ENCODE measurements at regions not wholly inside any gene's neighbourhood (a gene's known extent, or its start where the extent isn't known, plus 50 kb on each side); places are given as distances from the start of the nearest gene placed in this dataset.

- H3K9me3 ChIP-seq (ENCODE audit: control insufficient read depth, insufficient read depth, low read length), result peaks cover 23% of the 10 kb centered on the region
- TF ChIP-seq FOS (IDR thresholded peaks at IDR 0.05; ENCODE audit: low read depth, low read length) (no peak), MAZ (IDR thresholded peaks at IDR 0.05; ENCODE audit: borderline replicate concordance, low read depth, low read length) (no peak), BHLHE40 (IDR thresholded peaks at IDR 0.05; ENCODE audit: low read depth, low read length) (no peak), RCOR1 (IDR thresholded peaks at IDR 0.05; ENCODE audit: insufficient replicate concordance, low read length) (no peak), MXI1 (IDR thresholded peaks at IDR 0.05; ENCODE audit: borderline replicate concordance, low read depth, low read length) (no peak), MAFK (IDR thresholded peaks at IDR 0.05; ENCODE audit: low read depth, low read length) (no peak), CHD1 (IDR thresholded peaks at IDR 0.05; ENCODE audit: low read depth, low read length) (no peak), POLR2A (IDR thresholded peaks at IDR 0.05; ENCODE audit: low read depth, low read length) (no peak), CEBPB (IDR thresholded peaks at IDR 0.05; ENCODE audit: low read depth, low read length) (no peak), ELK1 (IDR thresholded peaks at IDR 0.05; ENCODE audit: borderline replicate concordance, low read depth, low read length) (no peak), NFE2L2 (IDR thresholded peaks at IDR 0.05; ENCODE audit: low read depth, low read length) (no peak), RFX5 (IDR thresholded peaks at IDR 0.05; ENCODE audit: low read depth, low read length) (no peak)
- H3K4ac ChIP-seq (ENCODE audit: low read depth, low read length), result no peak overlapping the region
- dilution Hi-C loops (cut with HindIII; ENCODE audit: low sequenced_read_pairs, unreplicated experiment) (no loop called here), in situ Hi-C loops (cut with MboI; ENCODE audit: low sequenced_read_pairs) (no loop called here), intact Hi-C loops (cut with micrococcal nuclease) (no loop called here)
- no peak overlapping the region for H3K4me2 ChIP-seq (ENCODE audit: low read depth, low read length)
- no peak overlapping the region for H2BK20ac ChIP-seq (ENCODE audit: low read depth, low read length)
- no peak overlapping the region for H3K23ac ChIP-seq (ENCODE audit: low read depth, low read length)
- BruUV-seq (replicated peaks), result no TSS peak
- ATAC-seq (ENCODE audit: low read depth) (no peak), DNase-seq (no peak)
- ChIA-PET CTCF (no interaction called here), POLR2A (ENCODE audit: unreplicated experiment) (no interaction called here)
- H2AK5ac ChIP-seq (ENCODE audit: low read depth, low read length), result no peak overlapping the region
- no peak overlapping the region for H2AFZ ChIP-seq (replicated peaks; ENCODE audit: low read length, poor library complexity)
- H2AK9ac ChIP-seq (replicated peaks; ENCODE audit: low read depth, low read length, poor library complexity), result no peak overlapping the region
- no peak overlapping the region for H3K18ac ChIP-seq (ENCODE audit: low read depth, low read length)
- H2BK120ac ChIP-seq (ENCODE audit: low read depth, low read length), result no peak overlapping the region
- H4K91ac ChIP-seq (ENCODE audit: insufficient read depth, low read depth, low read length), result no peak overlapping the region
- no peaks in the 10 kb centered on the region for H3K4me1 ChIP-seq (ENCODE audit: control insufficient read depth, insufficient read depth, low read length)
- H3K27ac ChIP-seq (ENCODE audit: insufficient read depth, low read length), result no peak overlapping the region
- no peaks in the 10 kb centered on the region for H3K36me3 ChIP-seq (ENCODE audit: control insufficient read depth, insufficient read depth, low read length)
- no peak overlapping the region for H3K14ac ChIP-seq (replicated peaks; ENCODE audit: low read depth, low read length)
- H3K9me1 ChIP-seq (ENCODE audit: insufficient read depth, low read length), result no peaks in the 10 kb centered on the region
- no peak overlapping the region for H3K9ac ChIP-seq (ENCODE audit: low read depth, low read length)
- H3K27me3 ChIP-seq (ENCODE audit: control insufficient read depth, insufficient read depth, low read length), result no peaks in the 10 kb centered on the region
- H2BK5ac ChIP-seq (ENCODE audit: low read depth, low read length, poor library complexity, severe bottlenecking), result no peak overlapping the region
- no peak overlapping the region for H3K4me3 ChIP-seq (ENCODE audit: insufficient read depth, low read depth, low read length)
- no peak overlapping the region for H3K56ac ChIP-seq (ENCODE audit: extremely low read depth, insufficient read depth, low read length)
- no peak overlapping the region for H4K5ac ChIP-seq (ENCODE audit: low read depth, low read length)
- H4K8ac ChIP-seq (ENCODE audit: low read depth in 2 of 2, low read length in 2 of 2), result no peak overlapping the region
- H3K79me1 ChIP-seq (ENCODE audit: low read depth in 1 of 2, low read length in 2 of 2), result no peaks in the 10 kb centered on the region
- WGBS, 2 experiments (ENCODE audit: extremely low coverage in 2 of 2, insufficient read length in 1 of 2), result 19% methylated on average over 11 of the region's 29 CpGs; no CpG with 5 or more reads in 1 of the 2 experiments
- H4K20me1 ChIP-seq (ENCODE audit: insufficient read depth, low read length), result no peaks in the 10 kb centered on the region
- no peak overlapping the region for H2BK15ac ChIP-seq (ENCODE audit: low read depth, low read length)
Observed at GRCh38 chr22:49649166-49650068, 178.3 kb downstream of the BRD1 start.

Measured in IMR-90 (cell line).